Posterior cingulate gyrus (tissue), 11 donors: ENCODE measurements at regions not wholly inside any gene's neighbourhood (a gene's known extent, or its start where the extent isn't known, plus 50 kb on each side); places are given as distances from the start of the nearest gene placed in this dataset.
"Not testable (repeated sequence)": the region's sequence is repeated elsewhere in the genome, so short reads cannot be mapped to it uniquely, and the experiment has no call there.

Experiments used
- DNase-seq, 10 donors: peaks; one replicate each; pipeline versions ENCODE4 v3.0.0 to v3.0.0-alpha.2; 2020 to 2021; ENCODE audit warnings: mixed read lengths in 3 of 10
- intact Hi-C: fragments of 100-400 bp; cut with DNase I; formaldehyde crosslinking; loops from one replicate; pipeline ENCODE4 v1.15.1; 2023

- peak in 1 of 10 donors; percentile 70 for DNase-seq
- intact Hi-C loops: no loop called here
These were observed 157.2 kb upstream of the MYRIP start for GRCh38 chr3:39651993-39652739.

- DNase-seq: peak in 2 of 10 donors; percentile 59 to 73
- intact Hi-C loops: not testable (repeated sequence)
These were observed 153.7 kb upstream of the MYRIP start for GRCh38 chr3:39655718-39656117.

- intact Hi-C loops: no loop called here
- DNase-seq: no peak
These were observed 152.3 kb upstream of the MYRIP start for GRCh38 chr3:39657075-39657474.

- intact Hi-C loops: no loop called here
These were observed 151.6 kb upstream of the MYRIP start for GRCh38 chr3:39657775-39658174.

DNA sequence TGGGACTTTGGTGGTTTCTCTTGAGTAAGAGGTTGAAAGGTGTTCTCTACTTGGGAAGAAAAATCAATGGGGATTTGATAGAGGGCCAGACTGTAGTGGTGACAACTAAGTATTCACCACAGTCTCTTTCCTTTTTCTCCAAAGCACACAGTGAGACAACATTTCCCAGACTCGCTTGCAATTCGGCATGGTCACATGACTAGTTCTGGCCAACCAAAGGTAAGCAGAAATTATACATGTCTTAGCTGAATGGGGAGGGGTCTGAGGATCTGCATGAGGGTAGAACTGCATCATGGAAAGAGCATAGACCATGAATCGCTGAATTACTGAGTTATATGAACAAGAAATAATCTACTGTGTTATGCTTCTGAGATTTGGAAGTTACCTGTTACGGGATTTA lies 144.5 kb upstream of the MYRIP start:
- intact Hi-C loops: no loop called here
- no peak for DNase-seq

More at GRCh38 chr3:39657775-39658174, 151.6 kb upstream of the MYRIP start:
- no peak for DNase-seq

DNA sequence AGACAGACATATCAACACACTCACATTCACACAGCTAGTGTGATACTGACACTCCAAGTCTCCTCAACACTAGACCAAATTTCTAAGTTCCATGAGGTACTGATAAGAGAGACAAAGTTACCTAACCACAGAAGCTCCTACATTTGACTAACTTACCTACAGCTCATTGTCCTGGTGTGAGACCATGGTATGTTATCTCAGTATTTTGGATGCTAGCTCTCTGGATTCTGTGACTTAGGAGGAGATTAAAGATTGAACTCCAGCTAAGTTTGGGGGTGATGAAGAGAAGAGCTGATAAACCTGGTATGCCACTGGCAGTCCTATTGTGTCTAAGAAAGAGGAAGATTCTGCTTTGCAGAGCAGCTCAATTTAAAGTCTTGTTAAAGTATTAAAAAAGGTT lies 144.0 kb upstream of the MYRIP start:
- intact Hi-C loops: no loop called here
- no peak for DNase-seq

GRCh38 chr3:39668420-39668819 lies 141.0 kb upstream of the MYRIP start:
- intact Hi-C loops: loop anchor here (1.0 kb wide), 1 partner anchor 511 kb away; no protein-coding TSS in a partner anchor
- peak in 1 of 10 donors; percentile 10 for DNase-seq

DNA sequence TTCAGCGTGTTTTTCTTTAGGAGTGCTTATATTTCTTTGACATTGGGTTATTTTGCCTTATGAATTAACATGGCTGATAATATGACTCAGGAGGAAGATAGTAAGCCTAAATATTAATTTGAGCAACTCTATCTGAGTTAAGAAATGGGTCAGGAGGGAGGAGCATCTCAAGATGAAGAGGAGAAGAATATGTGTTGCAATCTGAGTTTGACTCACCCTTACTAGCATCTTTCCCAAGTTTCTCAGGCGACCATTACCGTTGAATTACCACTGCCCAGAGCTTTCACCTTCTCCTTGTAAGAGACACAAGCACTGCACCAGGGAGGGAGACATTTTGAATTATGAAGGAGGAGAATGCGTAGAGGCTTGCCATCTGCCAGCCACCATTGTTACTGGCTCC lies 138.3 kb upstream of the MYRIP start:
- DNase-seq: no peak
- intact Hi-C loops: no loop called here

- DNase-seq: no peak
- intact Hi-C loops: no loop called here
These were observed 137.8 kb upstream of the MYRIP start for GRCh38 chr3:39671600-39671999.

DNA sequence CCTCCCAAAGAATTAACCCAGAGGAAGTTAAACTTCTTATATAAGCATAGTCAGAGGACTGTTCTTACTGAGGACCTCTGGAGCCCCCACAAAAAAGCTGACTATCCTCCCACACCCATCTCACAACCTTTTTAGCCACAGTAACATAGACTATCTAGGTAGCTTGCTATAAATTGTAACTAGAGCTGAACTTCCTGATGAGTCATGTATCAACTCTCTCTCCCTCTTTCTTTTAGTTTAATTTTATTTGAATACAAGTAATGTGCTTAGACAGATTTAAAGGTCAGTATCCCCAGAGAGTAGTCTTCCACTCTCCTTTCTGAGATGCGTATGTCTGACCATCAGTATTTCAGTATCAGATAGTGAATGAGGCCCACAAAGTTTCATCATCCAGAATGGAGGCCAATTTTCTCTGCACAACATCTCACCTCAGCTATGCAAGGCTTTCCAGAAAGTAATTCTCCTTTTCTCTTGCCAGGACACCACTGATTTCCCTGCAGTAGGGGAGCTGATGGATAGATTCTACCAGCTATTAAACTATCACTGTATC lies 104.0 kb upstream of the MYRIP start:
- intact Hi-C loops: no loop called here
- no peak for DNase-seq

GRCh38 chr3:39707314-39707909 lies 102.0 kb upstream of the MYRIP start:
- DNase-seq: no peak
- intact Hi-C loops: loop anchor here (2.0 kb wide), 1 partner anchor 469 kb away; no protein-coding TSS in a partner anchor

GRCh38 chr3:39712413-39713048 lies 96.9 kb upstream of the MYRIP start:
- intact Hi-C loops: no loop called here
- no peak for DNase-seq

GRCh38 chr3:39713341-39713740 lies 96.1 kb upstream of the MYRIP start:
- intact Hi-C loops: not testable (repeated sequence)
- peak in 1 of 10 donors; percentile 67 for DNase-seq

- intact Hi-C loops: no loop called here
- DNase-seq: no peak
These were observed 92.6 kb upstream of the MYRIP start for GRCh38 chr3:39716849-39717248.

GRCh38 chr3:39718674-39719595 lies 90.5 kb upstream of the MYRIP start:
- intact Hi-C loops: no loop called here
- no peak for DNase-seq

DNA sequence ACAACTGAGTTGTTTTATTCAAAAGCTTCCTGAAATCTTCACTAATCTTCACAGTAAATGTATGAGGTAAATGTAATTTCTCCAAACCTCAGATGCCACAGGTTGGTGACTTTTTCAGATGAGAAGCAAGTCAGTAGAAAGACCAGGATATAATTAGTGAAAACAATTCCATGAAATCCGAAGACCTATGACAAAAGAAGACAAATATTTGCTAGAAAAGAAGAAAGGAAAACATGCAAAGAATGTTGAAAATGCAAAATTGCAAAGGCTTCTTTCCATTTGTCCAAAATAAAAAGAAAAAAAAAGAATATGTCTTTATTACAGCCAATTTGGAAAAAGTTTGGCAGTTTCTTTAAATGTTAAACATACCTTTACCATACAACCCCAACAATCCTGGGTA lies 88.3 kb upstream of the MYRIP start:
- intact Hi-C loops: no loop called here
- DNase-seq: no peak

GRCh38 chr3:39724233-39724846 lies 85.1 kb upstream of the MYRIP start:
- intact Hi-C loops: no loop called here
- no peak for DNase-seq

- intact Hi-C loops: loop anchor here (5.0 kb wide), 1 partner anchor 452 kb away; no protein-coding TSS in a partner anchor
These were observed 84.1 kb upstream of the MYRIP start for GRCh38 chr3:39725321-39725720.

DNA sequence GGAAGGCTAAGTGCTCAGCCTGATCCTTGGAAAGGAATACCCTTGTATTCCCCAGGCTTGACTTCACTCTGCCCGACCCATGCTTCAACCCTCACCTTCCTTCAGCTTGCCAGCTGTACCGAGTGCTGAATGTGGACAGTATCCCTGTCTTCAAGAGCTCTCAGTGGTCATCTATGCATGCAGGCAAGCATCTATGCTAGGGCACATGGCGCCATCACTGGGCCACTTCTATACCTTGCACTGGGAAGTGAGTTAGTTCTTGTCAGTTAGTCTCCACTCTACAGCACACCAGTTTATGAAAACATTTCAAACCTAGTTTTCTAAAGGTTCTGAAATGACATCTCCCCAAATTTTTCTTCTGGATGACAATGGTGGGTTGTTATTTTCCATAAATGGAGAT lies 82.0 kb upstream of the MYRIP start:
- intact Hi-C loops: loop anchor here (5.0 kb wide), 1 partner anchor 450 kb away; no protein-coding TSS in a partner anchor
- DNase-seq: peak in 1 of 10 donors; percentile 42

More at GRCh38 chr3:39725321-39725720, 84.1 kb upstream of the MYRIP start:
- no peak for DNase-seq

- intact Hi-C loops: no loop called here
- DNase-seq: no peak
These were observed 75.6 kb upstream of the MYRIP start for GRCh38 chr3:39733804-39734203.
